HG03439 (cell line): ENCODE measurements at regions not wholly inside any gene's neighbourhood (a gene's known extent, or its start where the extent isn't known, plus 50 kb on each side); places are given as distances from the start of the nearest gene placed in this dataset.

Experiments used
- ATAC-seq: cut with Tn5 transposase; IDR thresholded peaks from one replicate; pipeline ENCODE4 v1.9.1; 2021; ENCODE audit warnings: mild to moderate bottlenecking, moderate library complexity; ENCODE audit not compliant: unreplicated experiment

GRCh38 chr11:23976426-23976825 lies 520.4 kb upstream of the LUZP2 start:
- ATAC-seq: no peak

GRCh38 chr11:23976841-23977271 lies 520.0 kb upstream of the LUZP2 start:
- ATAC-seq: no peak

- ATAC-seq: no peak
Measured at GRCh38 chr11:23988381-23989006, 508.4 kb upstream of the LUZP2 start.

- no peak for ATAC-seq
Measured at GRCh38 chr11:23990346-23991164, 506.3 kb upstream of the LUZP2 start.

GRCh38 chr11:23991165-23991539 lies 505.7 kb upstream of the LUZP2 start:
- no peak for ATAC-seq

- ATAC-seq: no peak
Measured at GRCh38 chr11:23995891-23996290, 501.0 kb upstream of the LUZP2 start.

- ATAC-seq: no peak
Measured at GRCh38 chr11:23997356-23997755, 499.5 kb upstream of the LUZP2 start.

- no peak for ATAC-seq
Measured at GRCh38 chr11:24005202-24005876, 491.5 kb upstream of the LUZP2 start.

GRCh38 chr11:24043842-24044241 lies 453.0 kb upstream of the LUZP2 start:
- ATAC-seq: no peak

GRCh38 chr11:24046731-24047130 lies 450.1 kb upstream of the LUZP2 start:
- no peak for ATAC-seq

- no peak for ATAC-seq
Measured at GRCh38 chr11:24056051-24056450, 440.8 kb upstream of the LUZP2 start.

GRCh38 chr11:24060125-24060524 lies 436.7 kb upstream of the LUZP2 start:
- no peak for ATAC-seq

GRCh38 chr11:24064309-24064903 lies 432.4 kb upstream of the LUZP2 start:
- ATAC-seq: no peak

GRCh38 chr11:24068197-24068596 lies 428.7 kb upstream of the LUZP2 start:
- no peak for ATAC-seq

- no peak for ATAC-seq
Measured at GRCh38 chr11:24070435-24070834, 426.4 kb upstream of the LUZP2 start.

GRCh38 chr11:24078018-24078417 lies 418.8 kb upstream of the LUZP2 start:
- ATAC-seq: no peak

GRCh38 chr11:24082241-24082640 lies 414.6 kb upstream of the LUZP2 start:
- ATAC-seq: no peak

- ATAC-seq: no peak
Measured at GRCh38 chr11:24082860-24083259, 414.0 kb upstream of the LUZP2 start.

- ATAC-seq: no peak
Measured at GRCh38 chr11:24084956-24085355, 411.9 kb upstream of the LUZP2 start.

- ATAC-seq: no peak
Measured at GRCh38 chr11:24086921-24087320, 409.9 kb upstream of the LUZP2 start.

- ATAC-seq: no peak
Measured at GRCh38 chr11:24091594-24091993, 405.3 kb upstream of the LUZP2 start.

GRCh38 chr11:24093375-24093774 lies 403.5 kb upstream of the LUZP2 start:
- ATAC-seq: no peak
